GM12878 (cell line): ENCODE measurements at regions not wholly inside any gene's neighbourhood (a gene's known extent, or its start where the extent isn't known, plus 50 kb on each side); places are given as distances from the start of the nearest gene placed in this dataset.

Source experiments
- ATAC-seq: fragments of 200-7000 bp; cut with Tn5 transposase; 3 replicates; pipeline ENCODE4 v1.9.1; 2020; ENCODE audit warnings: mild to moderate bottlenecking, moderate library complexity
- BruUV-seq: library from RNA; stranded (reverse); fragments of 400-500 nt; replicated peaks from 2 replicates; lab custom pipeline; 2021; lab: Mats Ljungman, UMichigan
- CTCF ChIA-PET: fragments of 300-600 bp; sonication (Branson Sonifier 250); formaldehyde crosslinking; extraction: SDS; loops from one replicate; lab custom pipeline; 2021; ENCODE audit warnings: inconsistent platforms; lab: Yijun Ruan, JAX
- POLR2A ChIA-PET: fragments of 350-600 bp; formaldehyde crosslinking; extraction: SDS; loops from one replicate; lab custom pipeline; 2021; ENCODE audit warnings: inconsistent platforms; lab: Charles Lee
- RAD21 ChIA-PET: fragments of 300-600 bp; sonication (Branson Sonifier 250); formaldehyde crosslinking; loops from one replicate; lab custom pipeline; 2023; ENCODE audit warnings: antibody characterized with exemption; ENCODE audit not compliant: unreplicated experiment; lab: Charles Lee
- SMC1A ChIA-PET: fragments of 300-600 bp; sonication (Branson Sonifier 250); formaldehyde crosslinking; loops from one replicate; lab custom pipeline; 2023; ENCODE audit not compliant: unreplicated experiment, uncharacterized antibody; lab: Charles Lee
- DNase-seq: peaks from one replicate; pipeline ENCODE4 v3.0.0-alpha.2; 2011; ENCODE audit warnings: low read depth, low spot score
- FAIRE-seq: peaks from 3 replicates; lab custom pipeline; 2011; peaks lifted over from hg19 to GRCh38; lab: Jason Lieb, UNC
- H2AFZ ChIP-seq: 2 replicates; pipeline ENCODE4 v1.6.0; 2011; ENCODE audit warnings: low read depth, low read length, control low read depth; ENCODE audit not compliant: control insufficient read depth
- H3K27ac ChIP-seq: 2 replicates; pipeline ENCODE4 v1.5.1; 2011; ENCODE audit warnings: control low read depth; ENCODE audit not compliant: control insufficient read depth, insufficient read depth
- H3K27me3 ChIP-seq, 2 experiments: replicated peaks in 1 of 2; 2 replicates each; pipeline versions ENCODE4 v1.6.0 to v1.6.1; 2011; ENCODE audit warnings: low read length in 1 of 2; ENCODE audit not compliant: control insufficient read depth in 2 of 2, insufficient read depth in 2 of 2
- H3K36me3 ChIP-seq, 2 experiments: 2 replicates each; pipeline ENCODE4 v1.5.1; 2011; ENCODE audit warnings: low read length in 1 of 2; ENCODE audit not compliant: control insufficient read depth in 2 of 2, insufficient read depth in 2 of 2
- H3K4me1 ChIP-seq: 2 replicates; pipeline ENCODE4 v1.6.1; 2011; ENCODE audit warnings: mild to moderate bottlenecking, low read length, moderate library complexity, mixed read lengths; ENCODE audit not compliant: control insufficient read depth, insufficient read depth
- H3K4me2 ChIP-seq: 2 replicates; pipeline ENCODE4 v1.6.0; 2011; ENCODE audit warnings: control low read depth; ENCODE audit not compliant: control insufficient read depth, insufficient read depth
- H3K4me3 ChIP-seq: fragments of 200-600 bp; sonication (generic); 2 replicates; pipeline ENCODE4 v1.5.1; 2016
- H3K79me2 ChIP-seq: 2 replicates; pipeline ENCODE4 v1.6.0; 2011; ENCODE audit warnings: low read length; ENCODE audit not compliant: control insufficient read depth, insufficient read depth
- H3K9ac ChIP-seq: 2 replicates; pipeline ENCODE4 v1.8.0; 2011; ENCODE audit warnings: low read length, control low read depth, mixed read lengths; ENCODE audit not compliant: control insufficient read depth, insufficient read depth
- H3K9me3 ChIP-seq: replicated peaks from 3 replicates; pipeline ENCODE4 v1.5.1; 2011; ENCODE audit warnings: mild to moderate bottlenecking, low read length; ENCODE audit not compliant: control insufficient read depth, insufficient read depth
- H4K20me1 ChIP-seq: 2 replicates; pipeline ENCODE4 v1.6.0; 2011; ENCODE audit not compliant: control insufficient read depth, insufficient read depth
- CBX5 ChIP-seq: sonication (generic); IDR thresholded peaks from 2 replicates; pipeline ENCODE4 v1.6.1; 2016; ENCODE audit warnings: low read depth, moderate library complexity, mild to moderate bottlenecking, inconsistent platforms
- DPF2 ChIP-seq: fragments of 450-650 bp; IDR thresholded peaks from 2 replicates; pipeline ENCODE4 v1.6.1; 2017; ENCODE audit warnings: mild to moderate bottlenecking
- PAX5 ChIP-seq: IDR thresholded peaks from 2 replicates; pipeline ENCODE4 v1.6.1; 2011; ENCODE audit warnings: low read depth, low read length, borderline replicate concordance
- SMAD1 ChIP-seq: fragments of 450-650 bp; IDR thresholded peaks from 2 replicates; pipeline ENCODE4 v1.6.1; 2018; ENCODE audit warnings: mild to moderate bottlenecking, low read depth; ENCODE audit not compliant: partially characterized antibody
- STAT3 ChIP-seq: IDR thresholded peaks from 2 replicates; pipeline ENCODE4 v1.6.1; 2011; ENCODE audit warnings: low read depth, low read length, improper control_type of control experiment
- TBL1XR1 ChIP-seq: IDR thresholded peaks from 2 replicates; pipeline ENCODE4 v1.6.1; 2012; ENCODE audit warnings: low read depth, low read length, improper control_type of control experiment
- WGBS: methylation state at CpG from one replicate; pipeline ENCODE4 v1.1.6; 2016; ENCODE audit warnings: low lambda C conversion rate; ENCODE audit not compliant: insufficient replicate concordance, insufficient coverage; ENCODE audit errors: missing lambda C conversion rate; 5-methylcytosine and 5-hydroxymethylcytosine counted together
- in situ Hi-C: fragments of 300-500 bp; cut with MboI; formaldehyde crosslinking; loops from 9 replicates; pipeline ENCODE4 v1.14.3; 2018; ENCODE audit warnings: mixed read lengths
- intact Hi-C: fragments of 100-400 bp; cut with micrococcal nuclease; formaldehyde crosslinking; loops from one replicate; pipeline ENCODE4 v1.14.2; 2022; ENCODE audit not compliant: unreplicated experiment
- TF ChIP-seq, protein P1 (sequence below): fragments of 450-650 bp; formaldehyde crosslinking; IDR thresholded peaks from 2 replicates; pipeline ENCODE4 v1.5.0; 2022; ENCODE audit warnings: mild to moderate bottlenecking, missing genetic modification characterization
- TF ChIP-seq, protein P2 (sequence below): IDR thresholded peaks from 2 replicates; pipeline ENCODE4 v1.6.1; 2012; ENCODE audit warnings: low read depth, low read length, improper control_type of control experiment
- TF ChIP-seq, protein P3 (sequence below), 3 experiments: IDR thresholded peaks in 2 of 3; conservative IDR thresholded peaks in 1 of 3; 2 replicates each; pipeline ENCODE4 v1.5.1; 2011; ENCODE audit warnings: low read depth in 3 of 3, low read length in 3 of 3, mild to moderate bottlenecking in 3 of 3, control low read depth in 2 of 3, moderate library complexity in 2 of 3, inconsistent platforms in 1 of 3, mixed read lengths in 1 of 3; ENCODE audit not compliant: control insufficient read depth in 2 of 3, insufficient read depth in 1 of 3; ENCODE audit errors: extremely low read depth in 1 of 3

DNA sequence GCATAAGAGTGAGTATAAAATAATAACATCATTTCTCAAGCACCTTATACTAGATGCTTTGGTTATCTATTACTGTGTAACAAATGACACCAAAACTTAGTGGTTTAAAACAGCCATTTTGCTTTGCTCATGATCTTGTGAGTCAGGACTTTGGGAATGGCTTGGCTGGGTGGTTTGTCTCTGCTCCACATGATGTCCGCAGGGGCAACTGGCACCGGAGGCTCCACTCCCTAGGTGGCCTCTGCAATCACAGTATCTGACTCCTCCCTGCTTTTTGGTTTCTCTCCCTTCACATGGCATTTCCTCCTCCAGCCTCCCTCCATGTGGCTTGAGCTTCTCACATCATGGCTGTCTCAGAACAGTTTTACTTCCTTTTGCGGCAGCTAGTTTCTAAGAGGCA, 259.5 kb downstream of the GAS1 start (continued):
- TF ChIP-seq, protein P1, sequence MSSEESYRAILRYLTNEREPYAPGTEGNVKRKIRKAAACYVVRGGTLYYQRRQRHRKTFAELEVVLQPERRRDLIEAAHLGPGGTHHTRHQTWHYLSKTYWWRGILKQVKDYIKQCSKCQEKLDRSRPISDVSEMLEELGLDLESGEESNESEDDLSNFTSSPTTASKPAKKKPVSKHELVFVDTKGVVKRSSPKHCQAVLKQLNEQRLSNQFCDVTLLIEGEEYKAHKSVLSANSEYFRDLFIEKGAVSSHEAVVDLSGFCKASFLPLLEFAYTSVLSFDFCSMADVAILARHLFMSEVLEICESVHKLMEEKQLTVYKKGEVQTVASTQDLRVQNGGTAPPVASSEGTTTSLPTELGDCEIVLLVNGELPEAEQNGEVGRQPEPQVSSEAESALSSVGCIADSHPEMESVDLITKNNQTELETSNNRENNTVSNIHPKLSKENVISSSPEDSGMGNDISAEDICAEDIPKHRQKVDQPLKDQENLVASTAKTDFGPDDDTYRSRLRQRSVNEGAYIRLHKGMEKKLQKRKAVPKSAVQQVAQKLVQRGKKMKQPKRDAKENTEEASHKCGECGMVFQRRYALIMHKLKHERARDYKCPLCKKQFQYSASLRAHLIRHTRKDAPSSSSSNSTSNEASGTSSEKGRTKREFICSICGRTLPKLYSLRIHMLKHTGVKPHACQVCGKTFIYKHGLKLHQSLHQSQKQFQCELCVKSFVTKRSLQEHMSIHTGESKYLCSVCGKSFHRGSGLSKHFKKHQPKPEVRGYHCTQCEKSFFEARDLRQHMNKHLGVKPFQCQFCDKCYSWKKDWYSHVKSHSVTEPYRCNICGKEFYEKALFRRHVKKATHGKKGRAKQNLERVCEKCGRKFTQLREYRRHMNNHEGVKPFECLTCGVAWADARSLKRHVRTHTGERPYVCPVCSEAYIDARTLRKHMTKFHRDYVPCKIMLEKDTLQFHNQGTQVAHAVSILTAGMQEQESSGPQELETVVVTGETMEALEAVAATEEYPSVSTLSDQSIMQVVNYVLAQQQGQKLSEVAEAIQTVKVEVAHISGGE (CRISPR knock-in tag), result no peak
- TF ChIP-seq CBX5, result no peak
- TF ChIP-seq STAT3, result no peak

DNA sequence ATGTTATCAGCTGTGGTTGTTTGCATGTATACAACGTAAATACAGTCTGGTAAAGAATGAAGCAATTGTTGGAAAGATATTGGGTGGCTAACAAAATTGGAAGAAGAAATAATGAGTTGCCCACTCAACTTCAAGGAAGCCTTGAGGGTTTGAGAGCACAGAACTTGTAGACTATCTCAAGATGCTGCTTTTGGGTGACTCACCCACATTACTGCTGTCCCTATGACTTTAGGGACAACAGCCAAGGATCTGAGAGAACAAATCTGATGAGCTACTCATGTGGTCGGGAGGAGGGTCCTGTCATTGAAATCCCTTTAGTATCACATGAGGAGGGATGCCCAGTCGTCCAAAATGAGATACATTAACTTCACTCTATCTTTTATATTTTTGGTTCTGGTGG, 261.8 kb downstream of the GAS1 start:
- WGBS, result 0% methylated on average over 3 of the region's 3 CpGs
- Histone ChIP-seq H3K4me1 (no peaks in the 10 kb centered on the region), H3K9me3 (no peaks in the 10 kb centered on the region), H3K9ac (no peak overlapping the region), H3K36me3 (no peaks in the 10 kb centered on the region), H3K4me2 (no peak overlapping the region), H3K79me2 (no peaks in the 10 kb centered on the region), H4K20me1 (no peaks in the 10 kb centered on the region), H3K27me3 (no peaks in the 10 kb centered on the region; a peak in 1 of 4 replicates), H2AFZ (no peak overlapping the region)
- ChIA-PET SMC1A (no interaction called here), RAD21 (no interaction called here), CTCF (no interaction called here), POLR2A (no interaction called here)
- no TSS peak for BruUV-seq
- DNase-seq (no peak), FAIRE-seq (no peak), ATAC-seq (no peak)
- in situ Hi-C loops, result no loop called here
- intact Hi-C loops, result no loop called here
- TF ChIP-seq, protein P2, sequence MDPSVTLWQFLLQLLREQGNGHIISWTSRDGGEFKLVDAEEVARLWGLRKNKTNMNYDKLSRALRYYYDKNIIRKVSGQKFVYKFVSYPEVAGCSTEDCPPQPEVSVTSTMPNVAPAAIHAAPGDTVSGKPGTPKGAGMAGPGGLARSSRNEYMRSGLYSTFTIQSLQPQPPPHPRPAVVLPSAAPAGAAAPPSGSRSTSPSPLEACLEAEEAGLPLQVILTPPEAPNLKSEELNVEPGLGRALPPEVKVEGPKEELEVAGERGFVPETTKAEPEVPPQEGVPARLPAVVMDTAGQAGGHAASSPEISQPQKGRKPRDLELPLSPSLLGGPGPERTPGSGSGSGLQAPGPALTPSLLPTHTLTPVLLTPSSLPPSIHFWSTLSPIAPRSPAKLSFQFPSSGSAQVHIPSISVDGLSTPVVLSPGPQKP, result no peak
- no peak for TF ChIP-seq SMAD1
- no peak for TF ChIP-seq PAX5
- TF ChIP-seq, protein P3, sequence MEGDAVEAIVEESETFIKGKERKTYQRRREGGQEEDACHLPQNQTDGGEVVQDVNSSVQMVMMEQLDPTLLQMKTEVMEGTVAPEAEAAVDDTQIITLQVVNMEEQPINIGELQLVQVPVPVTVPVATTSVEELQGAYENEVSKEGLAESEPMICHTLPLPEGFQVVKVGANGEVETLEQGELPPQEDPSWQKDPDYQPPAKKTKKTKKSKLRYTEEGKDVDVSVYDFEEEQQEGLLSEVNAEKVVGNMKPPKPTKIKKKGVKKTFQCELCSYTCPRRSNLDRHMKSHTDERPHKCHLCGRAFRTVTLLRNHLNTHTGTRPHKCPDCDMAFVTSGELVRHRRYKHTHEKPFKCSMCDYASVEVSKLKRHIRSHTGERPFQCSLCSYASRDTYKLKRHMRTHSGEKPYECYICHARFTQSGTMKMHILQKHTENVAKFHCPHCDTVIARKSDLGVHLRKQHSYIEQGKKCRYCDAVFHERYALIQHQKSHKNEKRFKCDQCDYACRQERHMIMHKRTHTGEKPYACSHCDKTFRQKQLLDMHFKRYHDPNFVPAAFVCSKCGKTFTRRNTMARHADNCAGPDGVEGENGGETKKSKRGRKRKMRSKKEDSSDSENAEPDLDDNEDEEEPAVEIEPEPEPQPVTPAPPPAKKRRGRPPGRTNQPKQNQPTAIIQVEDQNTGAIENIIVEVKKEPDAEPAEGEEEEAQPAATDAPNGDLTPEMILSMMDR (IDR thresholded peaks at IDR 0.05 in 2 of 3, conservative IDR thresholded peaks at IDR 0.05 in 1 of 3; ENCODE audit: control insufficient read depth in 2 of 3, extremely low read depth in 1 of 3, insufficient read depth in 1 of 3, low read depth in 3 of 3, low read length in 3 of 3), result no peak
- no peak for TF ChIP-seq TBL1XR1
- no peak for TF ChIP-seq DPF2
- TF ChIP-seq, all 136 proteins: peak for 0
- Histone ChIP-seq H3K4me3 (no peak overlapping the region), H3K27ac (no peak overlapping the region)
